HPDE6-E6E7 (cell line): ENCODE measurements at regions not wholly inside any gene's neighbourhood (a gene's known extent, or its start where the extent isn't known, plus 50 kb on each side); places are given as distances from the start of the nearest gene placed in this dataset.
"Not testable (repeated sequence)": the region's sequence is repeated elsewhere in the genome, so short reads cannot be mapped to it uniquely, and the experiment has no call there.

Experiments
- DNase-seq: peaks from one replicate; pipeline ENCODE4 v3.0.0; 2011; ENCODE audit warnings: missing footprints; ENCODE audit errors: extremely low spot score

DNA sequence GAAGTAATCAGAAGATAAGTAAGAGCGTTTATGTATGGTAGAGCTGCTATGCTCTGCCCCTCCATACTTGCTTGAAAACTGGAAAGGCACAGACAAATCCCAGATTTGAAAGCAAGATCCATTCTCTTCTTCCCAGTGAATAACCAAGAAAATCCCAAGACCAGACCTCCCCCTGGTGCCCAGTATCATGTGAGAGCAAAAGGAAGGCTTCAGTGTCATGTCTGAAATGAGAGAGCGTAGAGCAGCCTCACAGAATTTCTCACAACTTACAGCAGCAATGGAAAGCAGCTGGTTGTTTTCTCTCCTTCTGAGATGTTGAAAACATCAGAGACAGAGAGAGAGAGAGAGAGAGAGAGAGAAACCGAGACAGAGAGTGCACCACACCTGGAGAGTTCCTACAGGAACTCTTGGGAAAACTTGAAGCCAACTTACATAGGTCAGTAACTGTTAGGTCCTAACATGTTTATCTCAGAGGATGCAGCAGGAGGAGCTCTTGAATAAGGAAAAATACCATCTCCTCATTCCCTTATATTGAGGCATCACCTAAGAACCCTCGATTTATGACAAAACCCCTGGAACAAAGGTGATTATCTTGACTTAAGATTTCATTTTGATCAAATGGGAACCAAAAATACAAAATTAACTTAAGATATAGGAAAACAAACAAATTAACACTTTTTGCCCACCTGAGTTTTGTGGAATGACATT is 273.3 kb downstream of the NSUN3 start:
- DNase-seq: peak; percentile 35

- DNase-seq: no peak
These were observed 282.2 kb downstream of the NSUN3 start for GRCh38 chr3:94345101-94345500.

DNA sequence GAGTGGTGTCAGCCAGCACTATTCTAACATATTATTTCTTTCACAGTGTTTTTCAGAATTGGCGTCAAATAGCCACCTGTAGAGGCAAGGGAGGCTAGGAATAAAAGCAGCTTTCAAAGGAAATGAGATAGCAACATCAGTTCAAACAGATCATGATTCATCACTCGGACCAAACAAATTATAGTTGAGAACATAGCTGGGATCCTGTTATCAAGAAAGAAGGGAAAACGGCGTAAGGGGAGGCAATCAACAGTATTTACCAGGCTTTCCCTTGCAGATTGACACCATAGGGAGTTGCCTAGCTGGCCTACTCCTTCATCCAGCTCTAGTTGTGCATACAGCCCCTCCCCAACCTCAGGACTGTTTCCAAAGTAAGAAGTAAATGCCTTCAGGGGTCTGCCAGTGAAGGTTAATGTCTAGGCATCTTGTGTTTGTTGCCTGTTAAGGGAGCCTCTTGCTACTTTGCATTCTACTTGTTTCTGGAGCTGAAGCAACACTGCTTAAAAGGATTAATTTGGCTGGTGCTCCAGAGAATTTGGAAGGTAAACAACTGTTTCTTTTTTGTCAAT is 286.5 kb downstream of the NSUN3 start:
- DNase-seq: no peak

GRCh38 chr3:94356581-94356980 is 293.7 kb downstream of the NSUN3 start:
- no peak for DNase-seq

DNA sequence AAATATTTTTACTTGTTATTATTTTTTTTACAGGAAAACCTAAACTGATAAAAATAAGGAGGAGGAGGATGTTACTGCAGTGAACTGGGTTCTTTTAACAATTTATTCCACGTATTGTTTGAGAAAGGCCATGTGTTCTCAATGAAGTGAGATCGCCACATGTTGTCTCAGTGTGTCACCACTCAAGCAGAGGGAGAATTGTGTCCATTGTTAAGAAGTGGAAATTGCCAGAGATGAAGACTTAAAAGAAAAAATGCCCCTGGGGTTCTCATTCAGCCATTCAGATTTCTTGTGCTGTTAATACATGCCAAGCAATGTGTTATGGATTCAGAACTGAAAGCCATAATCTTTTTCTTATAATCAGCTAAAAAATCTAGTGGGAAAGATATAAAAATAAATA is 297.1 kb downstream of the NSUN3 start:
- DNase-seq: no peak

DNA sequence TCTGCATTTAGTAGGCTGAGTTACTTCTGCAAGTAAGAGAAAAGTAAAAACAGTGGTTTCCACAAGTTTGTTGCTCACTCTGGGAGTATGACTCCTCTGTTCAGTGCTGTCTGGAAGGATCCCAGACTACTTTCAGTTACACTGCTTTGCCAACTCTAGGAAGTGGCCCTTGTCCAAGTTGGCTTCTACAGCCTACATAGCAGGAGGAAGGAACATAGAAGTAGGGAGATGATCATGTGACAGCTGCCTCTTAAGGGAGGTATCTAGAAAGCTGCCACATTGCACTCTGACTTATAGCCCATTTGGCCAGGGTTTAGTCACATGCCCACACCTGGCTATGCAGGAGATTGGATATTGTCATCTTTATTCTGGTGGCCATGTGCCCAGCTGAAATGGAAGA is 298.1 kb downstream of the NSUN3 start:
- DNase-seq: no peak

DNA sequence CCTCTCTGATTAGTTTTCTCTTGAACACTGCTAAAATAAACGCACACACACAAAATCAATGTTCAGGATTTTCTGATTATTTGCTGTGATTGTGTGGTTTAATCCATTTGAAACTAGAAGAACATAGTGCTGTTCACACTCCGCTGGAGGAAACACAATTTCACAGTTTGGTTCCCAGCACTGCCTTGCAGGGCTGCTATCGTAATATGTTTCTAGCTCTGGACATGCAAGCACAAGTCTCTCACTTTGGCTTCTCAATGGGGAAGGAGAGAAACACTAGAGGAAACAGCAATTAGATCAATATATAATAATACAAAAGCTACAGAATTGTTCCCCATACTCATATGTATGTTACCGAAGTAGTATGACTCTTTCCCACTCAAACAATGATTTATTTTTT is 299.5 kb downstream of the NSUN3 start:
- DNase-seq: no peak

DNA sequence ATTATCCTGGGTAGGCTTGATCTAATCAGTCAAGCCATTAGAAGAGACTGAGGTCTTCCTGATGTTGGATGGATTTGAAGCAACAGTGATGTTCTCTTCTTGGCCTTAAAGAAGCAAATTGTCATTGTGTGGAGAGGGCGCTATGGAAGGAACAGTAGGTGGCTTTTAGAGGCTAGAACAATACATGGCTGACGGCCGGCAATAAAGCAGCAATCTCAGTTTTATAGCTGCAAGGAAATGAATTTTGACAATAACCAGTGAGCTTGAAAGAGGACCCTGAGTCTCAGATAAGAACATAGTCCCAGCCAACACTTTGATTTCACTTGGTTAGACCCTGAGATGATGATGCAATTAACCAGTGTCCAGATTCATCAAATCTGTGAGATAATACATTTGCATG is 302.1 kb downstream of the NSUN3 start:
- DNase-seq: no peak

- DNase-seq: no peak
These were observed 309.2 kb downstream of the NSUN3 start for GRCh38 chr3:94372026-94372425.

- no peak for DNase-seq
These were observed 310.6 kb downstream of the NSUN3 start for GRCh38 chr3:94373456-94373855.

GRCh38 chr3:94374439-94375161 is 311.7 kb downstream of the NSUN3 start:
- DNase-seq: no peak

- DNase-seq: not testable (repeated sequence)
These were observed 314.3 kb downstream of the NSUN3 start for GRCh38 chr3:94377123-94377696.

DNA sequence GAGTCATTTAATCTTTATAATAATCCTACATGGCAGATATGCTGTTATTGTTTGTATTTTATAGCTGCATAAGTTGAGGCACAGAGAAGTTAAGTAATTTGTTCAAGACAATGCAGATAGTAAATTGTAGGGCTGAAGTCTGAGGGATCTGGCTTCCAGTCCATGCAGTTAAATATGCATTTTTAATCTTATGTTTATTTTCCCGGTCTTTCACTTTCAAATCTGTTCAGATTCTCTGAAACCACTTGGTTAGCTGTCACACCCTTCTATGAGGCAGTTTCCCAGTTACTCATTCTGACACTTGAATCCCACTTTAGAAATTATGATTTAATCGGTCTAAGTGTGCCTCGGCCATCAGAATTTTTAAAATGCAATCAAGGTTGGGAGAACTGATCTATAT is 315.0 kb downstream of the NSUN3 start:
- DNase-seq: not testable (repeated sequence)

- DNase-seq: no peak
These were observed 315.5 kb downstream of the NSUN3 start for GRCh38 chr3:94378322-94378721.

GRCh38 chr3:94379264-94379663 is 316.4 kb downstream of the NSUN3 start:
- DNase-seq: no peak

DNA sequence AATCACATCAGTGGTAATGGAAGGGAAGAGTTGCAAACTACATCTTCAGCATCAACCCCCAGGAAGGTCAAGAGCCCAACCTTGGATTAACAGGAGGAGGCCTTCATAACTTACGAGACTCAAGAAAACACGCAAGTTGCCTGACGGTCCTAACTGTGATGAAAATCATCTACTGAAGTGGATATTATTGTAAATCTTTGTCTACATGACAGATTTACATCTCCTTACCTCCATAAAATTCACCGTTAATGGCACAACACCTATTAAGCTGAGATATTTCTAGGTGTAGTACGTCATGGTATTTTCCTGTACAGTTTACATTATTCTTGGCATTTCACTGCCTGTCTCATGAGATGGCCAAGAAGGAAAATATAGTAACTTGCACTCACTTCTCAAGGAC is 332.0 kb downstream of the NSUN3 start:
- DNase-seq: no peak

GRCh38 chr3:94395851-94396250 is 333.0 kb downstream of the NSUN3 start:
- DNase-seq: no peak

DNA sequence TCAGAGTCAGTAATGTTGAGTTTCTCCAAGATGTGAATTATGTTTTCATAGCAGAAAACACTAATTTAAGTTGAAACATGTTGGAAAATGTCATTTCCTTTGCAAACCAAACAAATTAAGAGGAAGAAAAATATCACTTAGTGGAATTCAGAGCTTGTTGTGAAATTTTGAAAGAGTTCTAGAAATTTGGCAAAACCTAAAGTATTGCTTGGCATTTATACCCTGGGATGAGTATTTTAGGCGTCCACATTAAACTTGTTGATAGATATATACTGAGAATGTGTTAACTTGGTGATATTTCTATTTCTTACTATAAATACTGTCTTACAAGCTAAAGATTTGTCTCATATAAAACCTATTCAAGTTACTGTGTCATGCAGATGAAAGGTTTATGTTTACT is 335.2 kb downstream of the NSUN3 start:
- DNase-seq: no peak

DNA sequence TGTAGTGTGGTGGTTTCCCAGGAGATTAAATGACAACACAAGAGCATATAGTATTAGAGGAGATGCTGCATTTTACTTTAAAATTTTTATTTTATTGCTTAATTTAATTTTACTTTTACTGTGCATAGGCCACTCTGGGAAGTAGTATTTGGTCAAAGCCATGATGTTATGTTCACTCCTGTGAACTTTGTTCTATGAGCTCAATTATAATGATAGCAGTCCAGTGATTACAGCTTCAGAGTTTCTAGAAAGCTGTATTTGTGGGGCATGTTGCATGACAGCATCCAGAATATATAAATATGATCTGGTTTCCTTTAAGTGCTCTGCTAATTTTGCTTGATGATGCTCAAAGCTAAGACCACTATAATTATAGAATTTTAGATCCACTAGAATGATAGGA is 338.6 kb downstream of the NSUN3 start:
- DNase-seq: no peak

- no peak for DNase-seq
These were observed 339.3 kb downstream of the NSUN3 start for GRCh38 chr3:94402126-94402525.

- DNase-seq: no peak
These were observed 342.6 kb downstream of the NSUN3 start for GRCh38 chr3:94405258-94406035.

DNA sequence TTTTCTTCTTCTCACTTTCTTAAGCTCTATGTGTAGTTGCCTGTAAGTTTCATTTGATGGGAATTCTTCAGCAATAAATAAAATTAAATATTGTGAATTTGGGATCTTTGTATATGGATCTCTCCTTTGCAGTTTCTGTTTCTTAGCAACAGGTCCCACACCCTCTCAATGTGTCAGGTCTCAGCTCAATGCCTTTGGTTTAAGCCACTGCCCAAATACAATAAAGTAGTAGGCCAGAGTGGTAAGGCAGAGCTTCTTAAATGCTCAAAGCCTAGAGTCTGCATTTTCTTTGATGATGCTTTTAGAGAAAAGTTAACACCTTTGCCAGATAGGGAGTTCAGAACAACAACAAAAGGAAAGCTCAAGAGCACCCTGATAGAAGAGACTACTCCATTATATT is 343.7 kb downstream of the NSUN3 start:
- no peak for DNase-seq
